GM11168 (cell line): ENCODE measurements at regions not wholly inside any gene's neighbourhood (a gene's known extent, or its start where the extent isn't known, plus 50 kb on each side); places are given as distances from the start of the nearest gene placed in this dataset.

Experiments
- in situ Hi-C: fragments of 300-500 bp; cut with MboI; formaldehyde crosslinking; loops from one replicate; pipeline ENCODE4 v1.12.0; 2022; ENCODE audit warnings: low sequenced_read_pairs; ENCODE audit not compliant: unreplicated experiment

DNA sequence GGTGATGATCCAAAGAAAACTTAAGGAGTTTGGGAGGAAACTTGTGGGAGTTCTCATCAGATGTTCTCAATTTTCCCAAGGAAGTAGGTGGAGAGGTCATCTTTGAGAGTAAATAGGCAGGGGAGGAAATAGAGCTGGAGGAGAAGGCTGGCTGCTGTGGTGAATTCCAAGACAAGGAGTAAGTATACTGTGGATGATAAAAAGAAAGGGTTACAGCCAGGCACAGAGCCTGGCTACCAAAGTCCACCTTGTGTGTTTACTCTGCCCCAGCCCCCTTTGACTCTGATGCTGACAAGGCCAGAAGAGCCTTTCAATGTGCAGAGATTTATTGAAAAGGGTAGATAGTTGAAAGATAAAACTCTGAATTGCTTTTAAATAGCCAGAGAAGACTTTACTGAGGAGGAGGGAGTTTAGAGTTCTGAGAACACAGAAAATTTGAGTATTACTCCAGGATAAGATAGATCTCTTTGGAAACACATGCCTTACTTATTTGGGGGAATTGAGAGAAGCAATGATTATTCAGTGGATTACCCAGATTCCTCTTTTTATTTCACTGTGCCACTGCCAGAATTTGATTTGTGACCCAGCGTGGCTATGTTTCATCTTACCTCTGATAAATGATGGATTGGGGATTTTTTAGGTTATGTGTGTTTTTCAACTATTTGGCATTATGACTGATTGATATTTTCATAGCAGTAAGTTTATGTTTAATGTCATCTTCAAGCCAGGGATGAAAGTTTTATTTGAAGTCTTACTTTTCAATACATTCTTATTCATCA lies 182.6 kb upstream of the JAG1 start:
- in situ Hi-C loops = no loop called here

- in situ Hi-C loops = no loop called here
Measured at GRCh38 chr20:10857352-10858070, 183.7 kb upstream of the JAG1 start.

DNA sequence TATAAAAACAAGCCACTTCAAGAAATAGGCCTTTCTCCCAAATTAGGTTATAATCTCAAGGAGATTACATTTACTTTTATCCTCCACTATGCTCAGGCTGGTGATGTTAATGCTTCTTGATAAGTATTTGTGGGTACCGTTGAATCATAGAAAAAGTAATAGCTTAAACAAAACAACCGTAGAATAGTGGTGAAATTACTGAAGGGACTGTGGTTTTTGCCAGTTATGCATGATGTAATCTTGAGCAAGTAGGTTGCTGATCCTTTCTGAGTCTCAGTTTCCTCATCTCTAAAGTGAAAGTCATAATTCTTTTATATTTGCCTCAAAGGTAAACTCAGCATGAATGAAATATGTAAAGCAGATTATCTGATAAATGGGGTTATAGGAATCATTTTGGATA lies 187.3 kb upstream of the JAG1 start:
- in situ Hi-C loops = no loop called here

DNA sequence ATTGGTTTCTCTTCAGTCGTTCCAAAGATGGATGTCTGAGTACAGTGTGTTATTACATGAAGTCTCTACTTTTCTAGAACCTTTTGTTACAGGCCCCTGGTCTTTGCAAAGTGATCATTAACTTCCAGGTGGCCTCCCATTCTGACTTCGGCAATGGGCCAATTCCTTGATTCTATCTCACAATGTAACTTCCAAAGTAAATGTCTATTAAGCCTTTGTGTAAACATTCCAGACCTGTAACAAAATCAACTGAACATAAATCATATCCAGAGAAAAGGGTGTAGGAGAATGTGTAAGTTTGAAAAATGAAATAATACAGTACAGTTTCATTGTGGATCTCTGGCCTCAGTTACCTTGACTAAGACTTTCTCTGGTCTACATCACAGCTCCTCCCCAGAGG lies 187.8 kb upstream of the JAG1 start:
- in situ Hi-C loops = no loop called here

- in situ Hi-C loops = no loop called here
Measured at GRCh38 chr20:10863337-10864060, 189.7 kb upstream of the JAG1 start.

DNA sequence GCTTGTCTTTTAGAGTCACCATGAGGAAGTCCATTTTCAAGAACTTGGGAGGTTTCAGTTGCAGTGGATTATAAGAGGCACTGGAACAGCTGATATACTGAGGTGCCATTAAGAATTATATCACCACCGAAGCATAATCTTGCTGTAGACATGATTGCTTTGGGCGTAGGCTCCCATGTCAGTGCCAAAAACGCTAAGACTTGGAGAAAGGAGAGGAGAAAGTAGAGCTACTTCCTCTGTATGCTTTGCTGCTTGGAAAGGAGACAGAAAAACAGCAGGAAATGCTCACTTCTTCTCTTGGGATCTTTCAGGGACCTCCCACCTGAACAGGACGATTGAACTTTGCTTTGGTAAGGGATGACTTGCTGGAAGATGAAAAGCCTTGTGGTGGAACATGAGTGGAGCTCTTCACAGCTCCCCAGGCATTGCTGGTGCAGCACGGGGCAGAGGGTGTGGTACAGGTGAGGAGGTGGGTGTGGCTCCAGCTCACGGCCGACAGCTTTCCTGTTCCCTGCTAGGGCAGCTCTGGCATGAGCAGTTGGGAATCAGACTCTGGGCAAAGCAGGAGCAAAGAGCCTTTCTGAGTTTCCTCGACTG lies 190.4 kb upstream of the JAG1 start:
- in situ Hi-C loops = no loop called here

DNA sequence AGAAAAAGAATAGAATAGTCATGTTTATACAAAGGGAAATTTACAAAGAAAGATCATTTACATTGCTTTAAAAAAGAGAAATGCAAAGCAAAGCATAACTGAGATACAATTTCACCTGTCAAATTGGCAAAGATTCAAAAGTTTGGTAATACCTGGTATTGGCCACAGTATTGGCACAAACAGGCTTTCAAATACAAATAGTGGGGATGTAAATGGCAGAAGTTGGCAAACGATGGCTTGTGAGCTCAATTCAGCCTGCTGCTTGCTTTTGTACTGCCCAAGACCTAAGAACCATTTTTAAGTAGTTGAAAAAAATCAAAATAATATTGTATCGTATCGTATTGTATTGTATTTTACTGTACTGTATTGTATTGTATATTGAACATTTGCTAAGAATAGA lies 194.5 kb upstream of the JAG1 start:
- in situ Hi-C loops = no loop called here

- in situ Hi-C loops = no loop called here
Measured at GRCh38 chr20:10873026-10873425, 199.2 kb upstream of the JAG1 start.

- in situ Hi-C loops = no loop called here
Measured at GRCh38 chr20:10875653-10876052, 201.9 kb upstream of the JAG1 start.

GRCh38 chr20:10876558-10876957 lies 202.8 kb upstream of the JAG1 start:
- in situ Hi-C loops = no loop called here

DNA sequence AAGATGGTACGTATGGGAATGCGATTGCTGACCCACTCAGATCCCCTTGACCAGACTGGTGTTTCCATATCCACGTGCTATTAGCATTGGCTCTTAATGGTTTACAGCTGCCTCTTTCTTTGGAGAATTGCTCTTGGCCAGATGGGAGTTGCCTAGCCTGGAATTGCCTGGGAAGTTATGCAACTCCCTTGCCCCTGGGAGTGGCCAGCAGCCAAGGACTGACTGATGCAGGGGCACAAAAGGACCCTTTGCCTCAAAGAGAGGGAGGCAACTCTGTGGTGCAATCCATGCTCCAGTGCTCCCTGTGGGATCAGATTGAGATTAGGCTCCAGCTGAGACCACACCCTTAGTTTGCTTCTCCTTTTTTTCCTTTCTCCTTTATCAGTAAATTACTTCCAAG lies 203.5 kb upstream of the JAG1 start:
- in situ Hi-C loops = no loop called here

DNA sequence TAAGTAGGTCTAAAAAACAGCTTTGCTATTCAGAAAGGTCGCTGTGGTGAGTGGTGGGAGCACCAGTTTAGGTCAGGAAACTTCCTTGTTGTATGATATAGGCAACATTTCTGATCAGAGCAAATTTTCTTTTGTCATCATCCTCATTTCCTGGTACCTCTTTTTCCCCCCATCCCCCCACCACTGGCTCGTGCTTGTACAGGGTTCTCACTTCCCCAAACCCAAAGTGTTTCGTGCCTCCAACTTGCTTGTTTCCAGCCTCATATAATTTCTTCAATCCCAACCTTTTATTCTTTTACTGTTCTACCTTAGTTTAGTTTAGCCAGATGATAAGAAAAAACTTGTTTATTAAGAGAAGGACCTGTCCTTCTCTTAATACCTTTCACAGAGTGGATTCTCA lies 209.4 kb upstream of the JAG1 start:
- in situ Hi-C loops = no loop called here

- in situ Hi-C loops = no loop called here
Measured at GRCh38 chr20:10893321-10893720, 219.5 kb upstream of the JAG1 start.

GRCh38 chr20:10897336-10897735 lies 223.5 kb upstream of the JAG1 start:
- in situ Hi-C loops = no loop called here

DNA sequence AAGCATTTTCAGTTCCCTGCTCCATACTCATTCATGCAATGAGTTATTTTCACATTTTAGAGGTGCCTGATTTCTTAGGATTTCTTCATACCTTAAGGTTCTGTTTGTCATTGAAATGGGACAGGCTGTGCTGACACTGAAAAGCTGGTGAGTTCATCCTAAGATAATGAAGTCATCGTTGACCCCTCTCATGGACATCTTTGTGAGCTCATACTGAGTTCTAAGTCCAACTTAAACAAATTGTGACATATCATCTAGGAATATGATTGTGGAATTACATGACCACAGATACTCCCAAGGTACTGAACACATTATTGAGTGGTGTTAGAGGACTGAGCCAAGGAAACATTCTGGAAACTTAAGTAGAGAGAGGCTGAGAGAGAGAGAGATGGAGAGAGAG lies 224.8 kb upstream of the JAG1 start:
- in situ Hi-C loops = no loop called here

- in situ Hi-C loops = no loop called here
Measured at GRCh38 chr20:10902174-10902573, 228.4 kb upstream of the JAG1 start.

- in situ Hi-C loops = no loop called here
Measured at GRCh38 chr20:10902576-10903282, 228.9 kb upstream of the JAG1 start.

GRCh38 chr20:10906834-10907233 lies 233.0 kb upstream of the JAG1 start:
- in situ Hi-C loops = no loop called here

GRCh38 chr20:10909803-10910202 lies 236.0 kb upstream of the JAG1 start:
- in situ Hi-C loops = no loop called here

- in situ Hi-C loops = no loop called here
Measured at GRCh38 chr20:10910535-10911178, 236.9 kb upstream of the JAG1 start.
